ENCODE measurements at regions not wholly inside any gene's neighbourhood (a gene's known extent, or its start where the extent isn't known, plus 50 kb on each side); places are given as distances from the start of the nearest gene placed in this dataset.

DNA sequence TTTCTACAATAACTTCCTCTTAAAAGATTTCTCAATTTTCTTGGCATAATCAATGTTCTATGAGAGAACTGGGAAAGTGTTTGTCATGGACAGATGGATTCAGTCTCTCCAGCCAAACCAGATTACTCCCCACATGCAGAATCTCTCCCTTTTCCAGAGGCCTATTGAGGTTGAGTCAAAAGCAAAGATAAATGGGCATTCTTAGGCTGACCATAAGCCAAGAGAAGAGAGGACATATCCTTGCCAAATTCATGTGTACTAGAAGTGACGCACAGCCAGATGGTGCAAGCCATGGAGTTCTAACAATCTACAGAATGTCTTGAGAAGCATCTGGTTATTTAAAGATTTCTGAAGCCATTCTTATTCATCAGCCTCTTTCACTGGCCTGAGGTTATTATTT, 2115.0 kb downstream of the MAT2B start:
- TF ChIP-seq, protein P1, sequence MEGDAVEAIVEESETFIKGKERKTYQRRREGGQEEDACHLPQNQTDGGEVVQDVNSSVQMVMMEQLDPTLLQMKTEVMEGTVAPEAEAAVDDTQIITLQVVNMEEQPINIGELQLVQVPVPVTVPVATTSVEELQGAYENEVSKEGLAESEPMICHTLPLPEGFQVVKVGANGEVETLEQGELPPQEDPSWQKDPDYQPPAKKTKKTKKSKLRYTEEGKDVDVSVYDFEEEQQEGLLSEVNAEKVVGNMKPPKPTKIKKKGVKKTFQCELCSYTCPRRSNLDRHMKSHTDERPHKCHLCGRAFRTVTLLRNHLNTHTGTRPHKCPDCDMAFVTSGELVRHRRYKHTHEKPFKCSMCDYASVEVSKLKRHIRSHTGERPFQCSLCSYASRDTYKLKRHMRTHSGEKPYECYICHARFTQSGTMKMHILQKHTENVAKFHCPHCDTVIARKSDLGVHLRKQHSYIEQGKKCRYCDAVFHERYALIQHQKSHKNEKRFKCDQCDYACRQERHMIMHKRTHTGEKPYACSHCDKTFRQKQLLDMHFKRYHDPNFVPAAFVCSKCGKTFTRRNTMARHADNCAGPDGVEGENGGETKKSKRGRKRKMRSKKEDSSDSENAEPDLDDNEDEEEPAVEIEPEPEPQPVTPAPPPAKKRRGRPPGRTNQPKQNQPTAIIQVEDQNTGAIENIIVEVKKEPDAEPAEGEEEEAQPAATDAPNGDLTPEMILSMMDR (IDR thresholded peaks at IDR 0.05; ENCODE audit: poor library complexity): no peak
- TF ChIP-seq EZH2 (IDR thresholded peaks at IDR 0.05; ENCODE audit: borderline replicate concordance) (no peak), EZH2phosphoT487 (IDR thresholded peaks at IDR 0.05; ENCODE audit: low read depth, severe bottlenecking, unreplicated experiment) (no peak)

Measured in hepatocyte (in vitro differentiated cells).